Activated gamma-delta T cell treated with Interleukin-2 at 50 U/mL for 16 hours (primary cell): ENCODE measurements at regions not wholly inside any gene's neighbourhood (a gene's known extent, or its start where the extent isn't known, plus 50 kb on each side); places are given as distances from the start of the nearest gene placed in this dataset.
A peak's percentile ranks its signal among the peaks of the same experiment; 100 is the strongest.
"Not testable (repeated sequence)": the region's sequence is repeated elsewhere in the genome, so short reads cannot be mapped to it uniquely, and the experiment has no call there.

Source experiments
- DNase-seq: peaks from one replicate; pipeline ENCODE4 v3.0.0-alpha.2; 2020

GRCh38 chr13:50236898-50237318 lies 221.7 kb downstream of the KCNRG start:
- DNase-seq, result no peak

- DNase-seq, result no peak
These were observed 223.7 kb downstream of the KCNRG start for GRCh38 chr13:50238922-50239321.

- no peak for DNase-seq
These were observed 226.2 kb downstream of the KCNRG start for GRCh38 chr13:50241479-50241878.

GRCh38 chr13:50243931-50244330 lies 228.7 kb downstream of the KCNRG start:
- no peak for DNase-seq

DNA sequence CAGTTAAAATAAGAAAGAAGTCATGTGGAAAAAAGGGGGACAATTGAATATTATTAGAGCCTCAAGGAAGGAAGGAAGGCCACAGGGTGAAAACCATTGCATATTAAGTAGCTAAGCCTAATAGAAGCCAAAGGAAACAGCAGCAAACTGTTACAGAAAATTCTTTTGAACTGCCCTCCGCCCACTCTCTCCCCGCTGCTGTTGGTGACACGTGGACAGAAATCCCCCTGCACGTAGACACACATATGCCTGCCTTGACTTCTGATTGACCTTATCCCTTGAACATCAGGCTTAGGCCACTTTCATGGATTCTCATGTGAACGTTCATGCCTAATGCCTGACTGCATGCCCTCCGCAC lies 229.1 kb downstream of the KCNRG start:
- DNase-seq, result no peak

- DNase-seq, result peak; percentile 19
These were observed 229.7 kb downstream of the KCNRG start for GRCh38 chr13:50244713-50245574.

GRCh38 chr13:50247223-50247622 lies 232.0 kb downstream of the KCNRG start:
- DNase-seq, result no peak

DNA sequence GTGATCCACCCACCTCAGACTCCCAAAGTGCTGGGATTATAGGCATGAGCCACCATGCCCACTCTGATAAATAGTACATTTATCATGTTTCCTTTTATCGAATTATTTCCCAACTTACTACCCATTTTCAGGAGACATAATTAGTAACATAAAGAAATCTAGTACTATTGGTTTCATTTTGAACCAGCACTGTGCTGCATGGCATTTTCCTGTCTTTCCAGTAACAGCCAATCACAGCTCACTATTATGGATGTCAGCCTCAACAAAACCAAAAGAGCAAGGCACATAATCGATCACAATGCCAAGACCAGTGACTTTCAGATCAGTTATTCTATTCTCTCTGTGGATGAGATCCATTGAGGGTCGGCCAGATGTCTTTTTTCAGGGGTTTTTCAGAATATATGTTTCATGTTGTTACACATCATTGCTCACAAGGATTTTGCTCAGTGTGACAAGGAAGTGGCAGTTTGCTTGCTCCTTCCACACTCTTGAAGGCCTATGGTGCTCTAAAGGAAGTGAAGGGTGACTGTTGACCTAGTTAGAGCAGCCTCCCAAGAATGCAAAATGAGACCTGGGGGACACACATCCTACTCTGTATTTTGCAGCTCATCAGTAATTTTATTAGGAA lies 233.4 kb downstream of the KCNRG start:
- no peak for DNase-seq

DNA sequence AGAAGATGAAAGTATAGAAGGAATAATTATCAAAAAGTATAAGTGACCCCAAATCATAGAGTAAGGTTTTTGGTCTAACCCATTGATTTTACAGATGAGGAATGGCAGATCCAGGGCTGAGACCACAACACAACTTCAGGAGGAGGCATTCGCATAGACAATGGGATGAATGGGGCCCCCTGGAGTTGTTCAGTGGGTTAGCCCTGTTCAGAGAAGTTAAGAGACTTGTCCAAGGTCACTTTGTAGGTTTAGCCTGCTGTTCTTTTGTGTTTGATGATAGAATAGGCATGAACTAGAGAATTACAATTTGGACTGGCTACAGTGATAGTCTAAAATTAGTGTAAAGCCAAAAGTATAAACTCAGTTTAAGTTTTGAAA lies 233.9 kb downstream of the KCNRG start:
- DNase-seq, result no peak

GRCh38 chr13:50250401-50250800 lies 235.2 kb downstream of the KCNRG start:
- no peak for DNase-seq

- no peak for DNase-seq
These were observed 240.4 kb downstream of the KCNRG start for GRCh38 chr13:50255639-50256038.

DNA sequence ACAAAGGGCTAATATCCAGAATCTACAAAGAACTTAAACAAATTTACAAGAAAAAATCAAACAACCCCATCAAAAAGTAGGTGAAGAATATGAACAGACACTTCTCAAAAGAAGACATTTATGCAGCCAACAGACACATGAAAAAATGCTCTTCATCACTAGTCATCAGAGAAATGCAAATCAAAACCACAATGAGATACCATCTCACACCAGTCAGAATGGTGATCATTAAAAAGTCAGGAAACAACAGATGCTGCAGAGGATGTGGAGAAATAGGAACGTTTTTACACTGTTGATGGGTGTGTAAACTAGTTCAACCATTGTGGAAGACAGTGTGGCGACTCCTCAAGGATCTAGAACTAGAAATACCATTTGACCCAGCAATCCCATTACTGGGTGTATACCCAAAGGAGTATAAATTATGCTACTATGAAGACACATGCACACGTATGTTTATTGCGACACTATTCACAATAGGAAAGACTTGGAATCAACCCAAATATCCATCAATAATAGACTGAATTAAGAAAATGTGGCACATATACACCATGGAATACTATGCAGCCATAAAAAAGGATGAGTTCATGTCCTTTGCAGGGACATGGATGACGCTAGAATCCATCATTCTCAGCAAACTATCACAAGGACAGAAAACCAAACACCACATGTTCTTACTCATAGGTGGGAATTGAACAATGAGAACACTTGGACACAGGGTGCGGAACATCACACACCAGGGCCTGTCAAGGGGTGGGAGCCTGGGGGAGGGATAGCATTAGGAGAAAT lies 241.5 kb downstream of the KCNRG start:
- DNase-seq, result not testable (repeated sequence)

- no peak for DNase-seq
These were observed 242.4 kb downstream of the KCNRG start for GRCh38 chr13:50257646-50258045.

GRCh38 chr13:50261130-50261901 lies 246.1 kb downstream of the KCNRG start:
- DNase-seq, result no peak

DNA sequence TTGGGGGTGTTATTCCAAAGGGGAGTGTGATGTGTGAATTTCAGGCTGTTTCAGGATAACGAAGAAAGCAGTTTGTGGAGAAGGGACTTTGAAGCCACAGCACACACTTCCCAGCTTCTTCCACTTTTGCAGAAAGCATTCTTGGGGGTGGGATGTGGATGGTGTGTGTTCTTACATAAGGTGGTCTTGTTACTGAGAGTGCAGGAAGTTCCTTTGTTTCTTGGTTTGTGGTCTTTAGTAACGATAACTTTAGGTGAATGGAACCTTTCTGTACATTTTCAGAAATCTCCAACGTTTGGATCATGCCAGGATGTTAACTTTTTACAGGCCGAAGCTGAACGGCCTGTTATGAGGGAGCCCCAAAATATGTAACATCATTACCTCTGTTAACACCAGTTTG lies 251.8 kb downstream of the KCNRG start:
- no peak for DNase-seq

DNA sequence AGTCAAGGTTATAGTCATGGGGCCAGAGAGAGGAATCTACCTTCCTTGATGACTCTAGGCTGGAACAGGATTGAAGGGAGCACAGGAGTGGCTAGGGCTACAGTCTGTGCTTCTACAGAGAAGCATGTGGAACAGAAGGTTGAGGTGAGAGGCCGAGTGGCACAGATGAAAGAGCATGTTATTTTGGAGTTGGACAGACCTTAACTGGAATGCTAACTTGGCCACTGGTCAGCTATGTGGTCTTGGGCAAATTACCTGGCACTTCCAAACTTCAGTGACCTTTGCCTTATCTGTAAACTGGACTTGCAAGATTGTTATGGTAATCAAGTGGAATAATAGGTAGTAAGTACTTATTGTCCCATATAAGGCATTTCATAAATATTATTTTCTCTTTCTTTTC lies 252.7 kb downstream of the KCNRG start:
- DNase-seq, result no peak

GRCh38 chr13:50268500-50268899 lies 253.3 kb downstream of the KCNRG start:
- no peak for DNase-seq

GRCh38 chr13:50274181-50274580 lies 258.9 kb downstream of the KCNRG start:
- DNase-seq, result no peak

- no peak for DNase-seq
These were observed 260.3 kb downstream of the KCNRG start for GRCh38 chr13:50275392-50276063.

DNA sequence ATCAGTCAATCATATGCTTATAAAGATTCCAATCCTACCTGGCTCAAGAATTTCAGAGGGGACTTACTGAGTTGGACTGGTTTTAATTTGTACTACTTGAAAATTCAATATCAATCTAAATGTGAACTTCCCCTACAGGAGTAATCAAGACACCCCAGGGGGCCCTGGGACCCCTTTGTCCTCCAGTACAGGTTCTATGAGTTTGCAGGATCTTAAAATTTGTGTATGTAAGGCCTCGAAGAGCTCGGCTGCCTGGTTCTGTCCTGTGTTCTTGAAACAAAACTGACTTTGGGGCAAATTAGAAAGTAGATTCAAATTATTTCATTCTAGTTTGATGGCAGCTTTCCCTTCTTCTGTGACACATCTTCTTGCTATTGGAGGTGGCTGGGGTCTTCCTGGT lies 261.3 kb downstream of the KCNRG start:
- no peak for DNase-seq

- no peak for DNase-seq
These were observed 261.9 kb downstream of the KCNRG start for GRCh38 chr13:50277127-50277526.

- no peak for DNase-seq
These were observed 262.7 kb downstream of the KCNRG start for GRCh38 chr13:50277906-50278305.
